SK-N-DZ (cell line): ENCODE measurements at regions not wholly inside any gene's neighbourhood (a gene's known extent, or its start where the extent isn't known, plus 50 kb on each side); places are given as distances from the start of the nearest gene placed in this dataset.
"Not testable (repeated sequence)": the region's sequence is repeated elsewhere in the genome, so short reads cannot be mapped to it uniquely, and the experiment has no call there.

Experiments used
- DNase-seq: peaks from one replicate; pipeline ENCODE4 v3.0.0-alpha.2; 2015; ENCODE audit warnings: low spot score

DNA sequence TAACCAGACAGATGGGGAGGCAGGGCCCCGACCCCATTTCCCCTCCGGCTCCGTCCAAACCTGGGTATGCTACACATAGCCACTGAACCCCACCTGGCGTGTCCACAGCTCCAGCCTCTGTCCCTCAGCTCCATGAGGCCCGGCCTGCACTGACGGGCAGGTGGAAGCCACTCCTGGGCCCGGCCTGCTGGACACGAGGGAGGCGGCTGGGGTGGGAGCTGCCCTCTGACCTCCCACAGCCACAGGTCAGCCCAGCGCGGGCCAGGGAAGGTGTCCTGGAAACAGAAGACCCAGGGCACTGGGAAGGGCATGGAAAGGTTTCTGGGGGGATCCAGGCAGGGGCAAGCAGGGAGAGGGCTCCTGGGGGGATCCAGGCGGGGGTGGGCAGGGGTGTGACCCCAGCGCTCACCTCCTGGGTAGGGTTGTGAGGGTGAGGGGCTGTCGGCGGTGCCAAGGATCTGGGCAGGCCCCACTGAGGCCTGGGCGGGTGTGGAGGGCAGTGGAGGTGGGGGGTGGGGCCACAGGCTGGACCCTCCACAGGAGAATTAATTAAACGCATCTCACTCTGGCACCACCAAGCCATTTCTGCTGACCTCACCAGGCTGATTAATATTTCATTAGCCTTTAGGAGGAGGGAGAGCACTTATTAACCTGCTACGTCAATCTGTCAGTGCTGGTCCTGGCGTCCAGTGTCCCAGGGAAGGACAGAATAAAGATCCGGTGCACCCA, 108.9 kb downstream of the UNCX start:
- no peak for DNase-seq

DNA sequence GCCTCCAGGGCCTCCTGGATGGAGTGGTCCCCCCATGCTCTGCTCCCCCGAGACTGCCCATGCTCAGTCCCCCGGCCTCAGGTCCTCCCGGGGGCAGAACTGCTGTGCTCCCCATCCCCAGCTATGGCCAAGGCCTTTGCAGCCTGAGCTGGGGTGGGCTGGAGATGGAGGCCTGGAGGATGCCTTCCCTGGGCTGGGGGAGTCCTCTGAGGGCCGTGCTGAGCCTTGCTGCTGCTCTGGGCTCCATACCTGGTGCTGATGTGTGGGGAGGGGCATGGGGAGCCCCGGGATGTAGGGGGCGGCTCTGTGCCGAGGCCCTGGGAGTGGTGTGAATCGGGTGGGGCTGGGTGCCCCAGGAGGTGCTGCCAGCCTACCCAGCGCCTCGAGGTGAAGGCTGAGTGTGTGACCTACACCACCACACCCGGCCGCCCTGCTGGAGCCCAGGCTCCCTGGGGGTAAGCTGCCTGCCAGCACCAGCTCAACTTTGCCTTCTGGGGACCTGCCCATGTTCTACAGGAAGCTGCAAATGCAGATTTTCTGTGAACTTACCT, 109.5 kb downstream of the UNCX start:
- no peak for DNase-seq

DNA sequence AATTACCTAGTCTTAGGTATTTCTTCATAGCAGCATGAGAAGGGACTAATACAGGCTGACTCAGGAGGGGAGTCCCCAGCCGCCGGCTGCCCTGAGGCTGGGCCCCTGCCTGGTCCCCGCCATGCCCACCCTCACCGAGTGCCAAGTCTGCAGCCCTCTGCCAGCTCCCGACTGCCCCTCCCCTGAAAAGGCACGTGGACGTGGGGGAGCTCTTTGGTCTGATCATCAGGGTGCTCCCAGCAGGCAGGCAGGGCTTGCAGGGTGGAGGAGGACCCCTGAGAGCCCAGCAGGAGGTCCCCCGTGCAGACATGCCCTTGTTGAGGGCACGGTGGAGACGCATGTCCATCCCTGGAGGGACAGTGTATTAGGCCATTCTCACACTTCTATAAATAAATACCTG, 110.9 kb downstream of the UNCX start:
- DNase-seq = no peak

DNA sequence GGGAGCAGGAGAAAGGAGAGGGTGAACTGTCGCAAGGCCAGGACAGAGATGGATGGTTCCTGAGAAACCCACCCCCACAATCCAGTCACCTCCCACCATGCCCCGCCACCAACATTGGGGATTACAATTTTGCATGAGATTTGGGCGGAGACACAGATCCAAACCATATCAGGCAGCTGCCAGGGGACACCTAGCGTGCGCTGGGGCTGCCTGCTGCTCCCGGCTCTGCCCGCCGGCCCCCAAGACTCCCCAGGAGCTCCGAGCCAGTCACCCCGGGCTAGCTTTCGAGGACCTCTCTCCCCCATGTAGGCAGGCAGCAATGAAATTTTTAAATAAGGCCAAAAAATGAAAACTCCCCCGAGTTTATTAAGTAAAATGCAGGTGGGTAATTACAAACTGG, 111.7 kb downstream of the UNCX start:
- DNase-seq = no peak

DNA sequence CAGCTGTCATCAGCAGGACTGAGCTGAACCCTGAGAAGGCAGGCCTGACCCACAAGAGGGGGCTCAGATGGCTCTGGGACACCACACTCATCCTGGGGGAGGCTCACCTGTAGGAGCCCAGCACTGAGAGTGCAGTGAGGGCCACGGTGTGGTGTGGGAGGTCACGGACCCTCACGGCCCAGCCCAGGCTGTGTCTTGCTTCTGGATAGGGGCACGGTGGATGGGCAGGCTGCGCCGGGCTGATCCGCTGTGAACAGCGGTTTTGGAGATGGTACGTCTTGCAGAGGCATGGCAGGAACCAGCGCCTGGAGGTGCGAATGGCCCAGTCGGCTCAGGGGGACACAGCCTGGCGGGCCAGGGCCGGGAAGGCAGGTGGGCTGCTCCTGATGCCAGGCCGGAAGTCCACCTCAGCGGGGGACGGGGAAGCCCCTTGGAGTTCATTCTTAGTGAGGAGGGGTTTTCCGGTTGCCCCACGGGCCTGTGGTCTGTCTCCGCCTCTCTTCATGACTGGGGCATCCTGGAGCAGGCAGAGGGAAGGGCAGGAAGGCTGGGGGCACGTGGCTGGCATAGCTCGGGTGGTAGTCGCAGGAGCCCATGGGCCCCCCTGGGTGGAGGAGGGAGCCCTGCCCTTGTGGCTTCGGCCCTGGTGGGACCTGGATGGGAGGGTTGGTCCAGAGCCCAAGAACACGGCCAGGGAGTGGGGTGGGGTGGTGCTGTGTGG, 112.5 kb downstream of the UNCX start:
- no peak for DNase-seq

DNA sequence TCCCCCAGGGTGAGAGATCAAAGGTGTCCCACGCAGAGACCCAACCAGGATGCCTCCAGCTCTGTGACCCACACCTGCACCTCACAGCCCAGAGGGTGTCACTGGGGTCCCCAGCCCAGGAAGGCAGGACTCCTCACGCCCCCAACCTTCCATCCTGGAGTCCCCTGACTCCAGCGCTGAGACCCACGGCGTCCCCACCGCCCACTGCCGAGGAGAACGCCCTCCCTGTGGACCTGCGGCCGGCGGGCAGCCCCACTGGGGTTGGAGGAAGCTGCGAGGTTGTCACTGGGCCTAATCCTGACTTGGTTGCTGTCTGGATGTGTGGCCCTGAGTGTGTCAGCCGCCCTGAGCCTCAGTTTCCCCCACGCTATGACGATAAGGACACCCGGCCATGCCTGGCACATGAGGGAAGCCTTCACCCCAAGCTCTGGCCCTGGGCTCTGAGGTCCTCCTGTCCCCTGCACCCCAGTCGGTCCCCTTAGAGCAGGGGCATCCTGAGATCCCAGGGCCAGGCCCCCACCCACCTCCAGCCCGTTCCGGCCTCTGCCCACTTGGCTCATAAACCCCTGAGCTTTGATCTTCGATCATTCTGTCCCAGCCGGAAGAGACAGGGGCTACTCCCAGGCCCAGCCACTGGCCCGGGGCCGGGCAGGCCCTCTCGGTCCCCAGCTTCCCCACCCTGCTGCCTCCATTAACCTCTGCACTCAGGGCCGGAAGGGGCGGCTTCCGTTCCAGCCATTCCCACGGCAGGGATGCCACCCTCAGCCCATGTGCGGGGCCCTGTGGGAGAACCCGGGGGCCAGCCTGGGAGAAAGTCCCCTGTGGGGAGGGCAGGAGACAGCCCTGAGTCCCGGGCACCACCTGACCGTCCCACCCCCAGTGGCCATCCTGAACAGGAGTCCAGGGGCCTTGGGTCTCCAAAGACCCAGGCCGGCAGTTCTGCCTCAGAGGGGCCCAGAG, 113.2 kb downstream of the MICALL2 start:
- no peak for DNase-seq

DNA sequence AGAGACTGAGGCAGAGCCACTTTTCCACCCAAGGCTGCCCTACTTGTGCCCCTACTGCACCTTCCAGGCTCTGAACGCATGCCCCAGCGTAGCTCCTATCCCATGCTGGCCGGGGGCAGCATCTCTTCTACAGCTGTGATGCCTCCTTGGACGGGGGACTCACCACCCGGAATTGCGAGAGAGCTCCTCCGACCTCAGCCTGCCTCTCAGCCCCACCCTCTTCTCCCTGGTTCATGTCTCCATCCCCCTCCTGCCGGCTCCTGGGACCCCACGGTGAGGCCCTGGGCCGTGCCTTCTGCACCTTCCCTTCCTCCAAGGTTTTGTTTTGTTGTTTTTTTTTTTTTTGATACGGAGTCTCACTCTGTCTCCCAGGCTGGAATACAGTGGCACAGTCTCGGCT, 112.4 kb downstream of the MICALL2 start:
- DNase-seq = no peak

DNA sequence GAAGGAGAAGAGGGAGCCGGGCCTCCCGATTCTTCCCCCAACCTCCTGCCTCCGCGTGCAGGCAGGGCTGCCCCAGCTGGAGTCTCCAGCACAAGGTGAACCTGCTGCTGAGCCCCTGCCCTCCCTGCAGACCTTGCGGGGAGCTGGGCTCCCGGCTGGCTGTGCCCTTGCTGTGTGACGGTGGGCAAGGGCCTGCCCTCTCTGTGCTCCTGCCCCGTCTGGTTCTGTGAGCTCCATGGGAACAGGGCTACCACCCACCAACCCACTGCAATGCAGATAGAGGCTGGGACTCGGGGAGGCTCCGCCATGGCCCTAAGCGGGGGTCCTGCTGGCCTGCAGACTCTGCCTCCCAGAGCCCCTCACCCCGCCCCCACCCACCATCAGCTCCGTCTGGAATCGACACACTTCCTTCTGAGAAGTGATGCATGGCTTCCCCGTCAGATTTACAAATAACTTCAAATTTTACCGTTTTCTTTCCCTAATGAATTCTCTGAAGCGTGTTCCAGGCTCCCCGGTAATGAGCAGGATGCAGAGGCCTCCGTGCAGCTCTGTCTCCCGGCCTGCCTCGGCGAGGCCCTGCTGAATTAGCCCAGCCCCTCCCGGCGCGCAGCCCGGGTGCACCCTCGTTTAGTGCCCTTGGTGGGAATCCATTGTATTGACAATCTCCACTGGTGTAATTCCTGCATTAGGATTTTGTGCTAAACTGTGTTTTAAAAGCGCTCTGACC, 111.0 kb downstream of the MICALL2 start:
- no peak for DNase-seq

DNA sequence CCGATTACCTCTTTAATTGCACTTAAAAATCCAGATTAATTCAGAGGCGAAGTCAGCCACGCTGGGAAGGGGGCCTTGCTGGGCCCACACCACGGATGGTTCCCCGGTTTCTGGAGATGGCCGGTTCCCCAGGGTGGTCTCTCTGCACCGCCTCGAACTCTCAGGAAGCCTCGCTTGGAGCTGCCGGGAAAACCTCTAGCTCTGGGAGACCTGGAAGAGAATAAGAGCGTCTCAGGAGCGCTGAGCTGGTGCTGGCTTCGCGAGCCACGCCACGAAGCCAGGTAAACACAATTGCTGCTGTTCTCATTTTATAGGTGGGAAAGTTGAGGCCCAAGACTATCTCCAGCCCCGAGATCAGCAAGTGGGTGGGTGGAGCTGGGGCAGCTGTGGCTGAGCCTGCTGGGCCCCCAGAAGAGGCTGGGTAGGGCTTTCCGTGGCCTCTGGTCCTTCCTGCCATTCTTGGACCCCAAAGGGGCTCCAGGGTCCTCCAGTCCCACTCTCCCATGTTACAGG, 110.4 kb downstream of the MICALL2 start:
- no peak for DNase-seq

DNA sequence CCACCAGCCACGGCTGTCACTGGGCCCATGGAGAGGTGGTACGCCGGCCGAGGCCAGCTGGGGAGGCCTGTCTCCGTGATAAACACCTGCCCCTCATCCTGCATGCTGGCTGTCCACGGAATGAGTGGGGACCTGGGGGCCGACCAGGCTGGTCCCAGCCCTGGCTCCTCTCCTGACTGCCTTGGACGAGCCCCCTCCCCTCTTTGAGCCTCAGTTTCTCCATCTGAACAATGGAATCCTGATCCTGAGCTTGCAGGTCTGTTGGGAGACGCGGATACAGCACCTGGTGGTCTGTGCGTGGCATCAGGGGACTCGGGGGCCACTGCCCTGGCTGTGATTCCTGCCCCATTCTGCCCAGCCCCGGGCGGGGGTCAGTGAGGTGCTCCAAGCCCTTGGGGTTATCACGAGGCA, 109.9 kb downstream of the MICALL2 start:
- no peak for DNase-seq

DNA sequence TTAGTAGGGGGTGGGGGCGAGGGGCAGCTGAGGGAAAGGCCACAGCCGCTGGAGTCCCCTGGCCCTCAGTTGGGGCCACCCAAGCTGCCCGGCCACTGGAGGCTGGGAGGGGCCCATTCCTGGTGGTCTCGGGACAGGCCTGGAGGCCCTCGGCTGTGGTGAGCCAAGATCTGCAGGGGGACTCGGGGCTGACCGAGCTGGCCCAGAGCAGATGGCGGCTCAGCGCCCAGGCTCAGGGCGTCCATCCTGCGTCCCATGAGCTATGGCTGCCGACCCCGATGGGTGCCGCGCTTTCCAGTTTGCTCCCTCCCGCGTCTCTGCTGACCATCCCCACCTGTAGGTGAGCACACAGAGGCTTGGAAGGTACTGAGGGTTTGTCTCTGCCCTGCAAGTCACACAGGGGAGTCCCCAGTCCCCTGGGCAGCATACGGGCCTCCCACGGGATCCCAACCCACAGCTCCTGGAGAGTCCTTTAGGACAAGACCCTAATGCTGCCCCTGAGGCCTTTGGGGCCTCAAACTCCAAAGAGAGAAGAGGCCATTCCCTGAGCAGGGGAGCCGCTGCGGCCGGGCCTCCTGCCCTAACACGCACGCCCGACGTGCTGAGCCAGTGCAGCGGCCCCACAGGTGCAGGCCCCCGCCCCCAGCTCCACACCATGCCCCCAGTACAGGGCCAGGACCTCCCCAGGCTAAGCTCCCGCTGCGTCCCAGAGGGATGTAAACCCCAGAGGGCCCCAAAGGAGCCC, 107.2 kb downstream of the MICALL2 start:
- no peak for DNase-seq

DNA sequence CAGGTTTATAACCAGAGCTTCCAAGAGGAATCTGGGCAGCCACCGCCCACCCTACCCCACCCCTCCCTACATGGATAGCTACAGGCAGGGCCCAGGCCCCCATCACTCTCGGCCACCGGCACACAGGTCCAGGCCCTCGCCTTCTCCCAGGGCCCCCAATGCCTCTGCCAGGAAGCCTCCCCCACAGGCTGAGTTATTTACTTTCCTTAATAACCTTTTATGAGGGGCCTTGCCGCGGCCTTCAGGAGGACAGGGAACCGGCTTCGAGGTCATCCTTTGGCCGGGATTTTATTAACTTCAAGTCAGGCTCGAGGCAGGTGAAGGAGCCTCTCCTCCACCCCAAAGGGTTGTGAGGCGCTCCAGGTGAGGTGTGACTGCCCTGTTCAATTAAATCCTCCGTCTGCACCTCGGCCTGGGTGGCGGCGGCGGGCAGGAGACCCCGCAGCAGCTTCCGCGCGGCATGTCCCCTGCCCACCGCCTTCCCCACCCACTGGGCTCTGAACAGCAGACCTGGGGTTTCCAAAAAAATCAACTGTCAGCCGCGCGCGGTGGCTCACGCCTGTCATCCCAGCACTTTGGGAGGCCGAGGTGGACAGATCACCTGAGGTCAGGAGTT, 106.5 kb downstream of the MICALL2 start:
- no peak for DNase-seq

DNA sequence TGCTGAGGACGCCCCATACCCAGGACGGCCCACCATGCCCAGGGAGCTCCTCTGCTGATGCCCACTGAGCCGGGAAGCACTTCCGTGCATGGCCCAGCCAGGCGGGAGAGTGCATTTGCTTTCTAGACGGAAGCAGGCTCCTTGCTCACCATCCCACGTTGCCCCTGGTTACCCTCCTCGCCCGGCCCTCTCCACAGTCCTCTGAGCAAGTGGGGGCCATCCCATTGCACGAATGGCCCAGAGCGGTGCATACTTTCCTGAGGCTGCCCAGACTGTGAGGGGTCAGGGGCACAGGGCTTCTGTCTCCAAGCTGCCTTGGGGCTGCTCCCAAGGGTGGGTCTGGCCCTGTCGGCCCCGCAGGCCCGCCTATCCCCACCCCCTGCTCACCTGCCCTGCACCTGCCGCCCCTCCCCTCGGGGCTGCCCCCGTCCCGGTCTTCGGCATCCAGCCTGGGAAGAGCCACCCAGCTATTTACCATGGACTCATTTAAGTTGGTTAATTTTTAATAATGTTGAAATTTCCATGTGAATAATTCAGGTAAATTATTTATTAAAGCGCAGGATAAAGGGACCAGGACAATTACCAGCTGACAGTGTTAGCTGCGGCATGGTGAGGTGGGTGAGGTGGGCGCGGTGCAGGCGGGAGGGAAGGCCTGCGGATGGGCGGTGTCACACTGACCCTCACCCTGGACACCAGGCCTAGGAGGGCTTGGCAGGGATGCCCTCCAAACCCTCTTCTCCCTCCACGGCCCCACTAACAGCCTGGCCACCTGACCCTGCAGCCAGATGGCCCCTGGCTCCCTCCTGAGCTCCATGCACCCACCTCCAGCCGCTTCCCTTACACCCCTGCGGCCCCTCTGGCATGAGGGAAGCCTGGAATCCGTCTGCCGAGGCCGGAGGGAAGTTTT, 104.4 kb downstream of the MICALL2 start:
- DNase-seq = no peak

DNA sequence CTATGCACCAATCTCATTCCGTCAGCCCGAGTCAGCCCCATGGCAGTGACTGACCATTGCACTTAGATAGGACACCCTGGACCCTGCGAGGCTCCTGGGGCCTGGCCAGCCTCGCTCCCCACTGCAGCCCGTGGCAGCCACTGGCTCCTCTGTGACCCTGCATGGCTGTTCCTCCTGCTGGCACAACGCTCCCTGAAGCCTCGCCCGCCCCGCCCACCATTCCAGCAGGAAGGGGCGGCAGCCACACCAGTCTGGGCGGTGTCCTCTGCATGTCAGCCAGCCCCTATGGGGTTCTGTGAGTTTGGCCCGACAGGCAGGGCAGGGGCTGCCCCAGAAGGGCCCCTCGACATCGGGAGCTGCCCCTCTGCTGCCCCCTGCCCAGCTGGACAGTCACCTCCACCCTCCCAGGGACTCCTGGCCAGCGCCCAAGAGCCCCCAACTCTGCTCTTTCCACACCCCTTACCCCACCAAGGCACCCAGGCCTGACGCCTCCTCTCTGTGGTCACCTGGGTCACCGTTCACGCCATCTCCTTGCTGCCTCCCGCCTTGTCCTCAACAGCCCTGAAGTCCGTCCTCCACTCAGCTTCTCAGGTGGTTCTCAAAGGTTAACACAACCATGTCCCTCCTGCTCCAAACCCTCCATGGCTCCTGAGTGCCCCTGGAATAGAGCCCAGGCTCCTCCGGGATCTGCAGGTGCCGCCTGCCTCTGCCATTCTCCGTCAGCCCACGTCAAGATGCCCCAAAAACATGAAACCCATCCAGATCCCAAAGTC, 103.5 kb downstream of the MICALL2 start:
- DNase-seq = no peak

DNA sequence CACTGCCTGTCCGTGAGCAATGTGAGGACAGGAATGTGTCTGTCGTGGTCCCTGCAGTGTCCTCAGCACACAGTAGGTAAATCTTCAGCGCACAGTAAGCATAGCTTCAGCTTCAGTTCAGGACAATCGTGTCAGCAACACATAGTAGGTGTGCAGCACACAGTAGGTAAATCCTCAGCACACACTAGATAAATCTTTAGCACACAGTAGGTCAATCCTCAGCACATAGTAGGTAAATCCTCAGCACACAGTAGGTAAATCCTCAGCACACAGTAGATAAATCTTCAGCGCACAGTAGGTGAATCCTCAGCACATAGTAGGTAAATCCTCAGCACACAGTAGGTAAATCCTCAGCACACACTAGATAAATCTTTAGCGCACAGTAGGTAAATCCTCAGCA, 102.4 kb downstream of the MICALL2 start:
- DNase-seq = not testable (repeated sequence)

DNA sequence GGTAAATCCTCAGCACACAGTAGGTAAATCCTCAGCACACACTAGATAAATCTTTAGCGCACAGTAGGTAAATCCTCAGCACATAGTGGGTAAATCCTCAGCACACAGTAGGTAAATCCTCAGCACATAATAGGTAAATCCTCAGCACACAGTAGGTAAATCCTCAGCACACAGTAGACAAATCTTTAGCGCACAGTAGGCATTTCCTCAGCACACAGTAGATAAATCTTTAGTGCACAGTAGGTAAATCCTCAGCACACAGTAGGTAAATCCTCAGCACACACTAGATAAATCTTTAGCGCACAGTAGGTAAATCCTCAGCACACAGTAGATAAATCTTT, 102.0 kb downstream of the MICALL2 start:
- DNase-seq = not testable (repeated sequence)

DNA sequence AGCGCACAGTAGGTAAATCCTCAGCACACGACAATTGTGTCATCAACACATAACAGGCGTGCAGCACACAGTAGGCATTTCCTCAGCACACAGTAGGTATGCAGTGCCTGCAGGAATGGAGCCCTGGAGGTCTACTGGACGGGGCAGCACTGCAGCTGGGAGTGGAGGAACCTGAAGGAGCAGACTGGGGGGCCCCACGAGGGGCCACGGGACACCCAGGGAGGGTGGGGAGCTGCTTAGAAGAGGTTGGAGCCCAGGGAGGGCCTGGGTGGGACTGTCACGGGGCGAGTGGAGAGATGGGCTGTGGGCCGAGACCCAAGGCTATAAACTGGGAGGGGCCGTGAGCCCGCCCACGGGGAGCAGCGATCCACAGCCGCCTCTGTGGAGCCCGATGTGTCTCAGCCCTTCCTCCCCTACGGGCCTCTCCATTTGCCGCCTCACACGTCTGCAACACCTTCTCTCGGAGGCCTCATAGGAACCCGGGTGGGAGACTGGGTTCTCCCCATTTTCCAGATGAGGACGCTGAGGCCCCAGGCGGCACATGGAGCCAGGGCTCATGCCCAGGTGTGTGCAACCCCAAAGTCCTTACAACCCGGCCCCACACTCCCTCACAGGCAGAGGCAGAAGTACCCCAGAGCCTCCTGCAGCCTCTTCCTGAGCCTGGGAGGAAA, 101.5 kb downstream of the MICALL2 start:
- DNase-seq = peak; percentile 30
